ENCODE measurements at regions not wholly inside any gene's neighbourhood (a gene's known extent, or its start where the extent isn't known, plus 50 kb on each side); places are given as distances from the start of the nearest gene placed in this dataset.

DNA sequence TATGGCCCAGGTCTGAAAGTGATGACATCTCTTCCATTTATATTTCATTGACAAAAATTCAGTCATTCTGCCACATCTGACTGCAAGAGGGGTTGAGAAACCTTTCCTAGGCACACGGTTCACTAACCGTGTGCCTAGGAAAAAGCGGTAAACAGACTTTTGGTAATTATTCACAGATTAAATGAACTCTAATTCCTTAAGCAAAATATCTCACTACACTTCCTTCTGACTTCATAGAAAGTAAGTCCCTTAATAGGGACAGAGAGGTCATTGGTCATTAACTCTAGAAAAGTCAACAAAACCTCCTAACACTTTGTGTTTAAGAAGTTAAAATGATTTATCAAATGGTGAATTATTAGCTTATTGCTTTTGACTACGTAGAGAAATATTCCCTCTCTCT is 205.1 kb downstream of the PDHA2 start:
- TF ChIP-seq, protein P1, sequence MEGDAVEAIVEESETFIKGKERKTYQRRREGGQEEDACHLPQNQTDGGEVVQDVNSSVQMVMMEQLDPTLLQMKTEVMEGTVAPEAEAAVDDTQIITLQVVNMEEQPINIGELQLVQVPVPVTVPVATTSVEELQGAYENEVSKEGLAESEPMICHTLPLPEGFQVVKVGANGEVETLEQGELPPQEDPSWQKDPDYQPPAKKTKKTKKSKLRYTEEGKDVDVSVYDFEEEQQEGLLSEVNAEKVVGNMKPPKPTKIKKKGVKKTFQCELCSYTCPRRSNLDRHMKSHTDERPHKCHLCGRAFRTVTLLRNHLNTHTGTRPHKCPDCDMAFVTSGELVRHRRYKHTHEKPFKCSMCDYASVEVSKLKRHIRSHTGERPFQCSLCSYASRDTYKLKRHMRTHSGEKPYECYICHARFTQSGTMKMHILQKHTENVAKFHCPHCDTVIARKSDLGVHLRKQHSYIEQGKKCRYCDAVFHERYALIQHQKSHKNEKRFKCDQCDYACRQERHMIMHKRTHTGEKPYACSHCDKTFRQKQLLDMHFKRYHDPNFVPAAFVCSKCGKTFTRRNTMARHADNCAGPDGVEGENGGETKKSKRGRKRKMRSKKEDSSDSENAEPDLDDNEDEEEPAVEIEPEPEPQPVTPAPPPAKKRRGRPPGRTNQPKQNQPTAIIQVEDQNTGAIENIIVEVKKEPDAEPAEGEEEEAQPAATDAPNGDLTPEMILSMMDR (IDR thresholded peaks at IDR 0.05; ENCODE audit: low read depth, low read length, missing control alignments), result no peak

DNA sequence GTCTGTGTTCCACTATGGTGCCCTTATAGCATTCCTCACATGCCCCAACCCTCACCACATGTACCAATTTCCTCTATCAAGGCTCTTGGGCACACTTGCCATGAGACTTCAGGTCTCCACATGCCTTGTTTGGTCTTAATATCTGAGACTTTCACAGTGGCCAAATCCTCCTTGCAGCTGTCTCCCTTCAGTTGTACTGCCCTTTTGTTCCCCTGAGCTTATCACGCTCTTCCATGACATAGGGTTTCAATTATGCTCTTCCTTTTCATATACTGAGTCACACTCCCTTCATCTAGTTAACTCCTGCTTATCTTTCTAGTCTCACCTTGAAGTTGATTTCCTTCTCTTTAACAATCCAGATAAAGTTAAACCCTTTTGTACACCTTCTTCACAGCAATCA is 212.9 kb downstream of the PDHA2 start:
- TF ChIP-seq, protein P1 (IDR thresholded peaks at IDR 0.05; ENCODE audit: low read depth, low read length, missing control alignments), result no peak
- no peak for DNase-seq (ENCODE audit: low read depth)
- no peak overlapping the region for H3K4me3 ChIP-seq (ENCODE audit: low read depth, low read length)

More for the DNA sequence above, 205.1 kb downstream of the PDHA2 start:
- no peak overlapping the region for H3K4me3 ChIP-seq (ENCODE audit: low read depth, low read length)
- DNase-seq (ENCODE audit: low read depth), result no peak

DNA sequence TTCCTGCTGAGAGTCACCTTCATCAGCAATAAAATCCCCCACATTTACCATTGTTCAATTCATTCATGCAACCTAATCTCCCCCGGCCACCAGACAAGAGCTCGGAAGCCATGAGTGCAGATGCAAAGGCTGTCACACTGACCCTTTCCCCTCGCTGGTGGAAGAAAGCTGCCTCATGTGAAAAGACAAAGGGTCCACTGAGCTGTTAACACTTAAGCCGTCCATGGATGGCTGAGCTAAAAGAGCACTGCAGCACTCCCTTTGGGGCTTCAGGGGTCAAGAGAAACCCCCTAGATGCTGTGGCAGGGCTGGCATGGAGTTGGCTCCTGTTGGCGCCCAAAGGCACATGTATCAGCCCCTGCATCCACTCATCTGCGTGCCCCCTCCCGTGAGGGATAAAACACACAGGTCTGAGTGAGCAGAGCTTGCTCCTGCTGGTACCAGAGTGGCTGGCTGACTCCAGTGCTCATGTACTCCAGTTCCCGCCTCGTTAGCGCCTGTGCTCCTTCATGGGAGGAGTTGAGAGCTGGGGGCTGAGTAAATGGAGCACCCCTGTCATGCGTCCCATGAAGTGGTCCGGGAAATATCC is 216.5 kb downstream of the PDHA2 start:
- H3K4me3 ChIP-seq (ENCODE audit: low read depth, low read length), result no peak overlapping the region
- TF ChIP-seq, protein P1 (IDR thresholded peaks at IDR 0.05; ENCODE audit: low read depth, low read length, missing control alignments), result no peak
- no peak for DNase-seq (ENCODE audit: low read depth)

DNA sequence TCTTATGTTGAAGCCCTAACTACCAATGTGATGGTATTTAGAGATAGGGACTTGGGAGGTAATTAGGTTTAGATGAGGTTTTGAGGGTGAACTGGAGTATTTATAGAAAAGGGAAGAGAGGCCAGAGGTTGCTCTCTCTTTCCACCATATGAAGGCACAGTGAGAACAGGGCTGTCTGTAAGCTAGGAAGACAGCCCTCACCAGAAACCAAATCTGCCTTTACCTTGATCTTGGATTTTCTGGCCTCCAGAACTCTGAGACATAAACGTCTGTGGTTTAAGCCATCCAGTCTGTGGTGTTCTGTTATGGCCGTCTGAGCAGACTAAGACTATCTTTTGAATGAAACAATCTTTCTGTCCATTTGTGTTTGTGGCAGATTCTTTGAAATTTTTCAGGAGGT is 223.7 kb downstream of the PDHA2 start:
- no peak overlapping the region for H3K4me3 ChIP-seq (ENCODE audit: low read depth, low read length)
- DNase-seq (ENCODE audit: low read depth), result no peak
- TF ChIP-seq, protein P1 (IDR thresholded peaks at IDR 0.05; ENCODE audit: low read depth, low read length, missing control alignments), result no peak

DNA sequence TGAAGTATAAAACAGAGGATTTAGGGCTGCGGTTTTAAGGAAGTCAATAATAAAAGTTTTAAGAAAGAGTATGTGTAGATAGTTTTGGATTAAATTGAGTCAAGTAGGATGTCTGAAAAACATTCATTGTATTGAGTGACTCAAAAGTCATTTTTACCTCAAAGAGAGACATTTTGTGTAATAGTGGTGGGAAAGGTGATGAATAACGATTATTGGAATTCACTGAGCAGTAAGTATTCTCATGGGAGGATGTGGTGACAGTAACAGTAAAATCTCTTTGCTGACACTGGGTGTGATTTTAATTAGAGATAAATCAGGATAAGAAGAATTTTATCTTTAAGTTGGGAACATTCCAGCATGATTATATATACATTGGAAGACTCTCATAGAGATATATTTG is 233.6 kb downstream of the PDHA2 start:
- DNase-seq (ENCODE audit: low read depth), result no peak
- TF ChIP-seq, protein P1 (IDR thresholded peaks at IDR 0.05; ENCODE audit: low read depth, low read length, missing control alignments), result no peak
- H3K4me3 ChIP-seq (ENCODE audit: low read depth, low read length), result no peak overlapping the region

DNA sequence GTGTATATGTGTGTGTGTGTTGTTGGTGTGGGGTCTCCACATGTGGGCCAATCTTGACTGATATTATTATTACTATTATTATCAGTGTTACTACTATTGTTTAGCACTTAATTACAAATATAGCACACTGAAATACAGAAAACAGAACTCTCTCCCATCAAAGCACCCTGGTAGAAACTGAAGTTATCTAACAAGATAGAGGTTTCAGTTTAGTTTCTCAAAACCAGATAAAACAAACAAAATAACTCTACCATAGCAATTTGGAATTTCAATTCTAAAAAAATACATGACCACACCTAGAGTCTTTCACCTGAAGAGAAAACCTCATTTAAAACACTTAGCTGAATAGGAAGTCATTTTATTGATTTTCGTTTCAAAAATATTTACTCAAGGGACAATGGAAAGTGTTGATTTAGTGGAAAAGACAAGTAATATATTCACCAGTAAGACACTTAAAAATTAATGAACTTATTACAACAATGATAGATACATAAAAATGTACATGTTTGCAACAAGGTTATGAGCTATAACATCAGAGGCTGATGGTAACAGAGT is 252.3 kb downstream of the PDHA2 start:
- TF ChIP-seq, protein P1 (IDR thresholded peaks at IDR 0.05; ENCODE audit: low read depth, low read length, missing control alignments), result no peak
- H3K4me3 ChIP-seq (ENCODE audit: low read depth, low read length), result no peak overlapping the region
- DNase-seq (ENCODE audit: low read depth), result no peak

DNA sequence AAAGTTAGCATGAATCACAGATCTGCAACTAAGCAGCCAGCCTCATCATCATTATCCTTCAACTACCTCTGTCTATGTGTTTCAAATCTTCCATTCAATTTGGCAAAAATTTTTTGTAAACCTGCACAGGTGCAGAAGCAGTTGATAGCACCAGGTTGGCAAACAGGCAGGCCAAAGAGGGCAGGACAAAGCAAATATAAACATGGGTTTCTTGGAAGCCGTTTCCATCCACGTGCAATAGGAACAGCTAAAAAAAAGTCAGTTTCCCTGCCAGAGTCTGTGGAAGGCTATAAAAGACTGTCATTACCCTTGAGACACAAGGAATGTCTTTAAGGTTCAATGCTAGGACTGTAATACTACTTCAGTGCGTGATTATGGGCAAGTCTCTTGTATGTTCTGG is 253.2 kb downstream of the PDHA2 start:
- H3K4me3 ChIP-seq (ENCODE audit: low read depth, low read length), result no peak overlapping the region
- no peak for DNase-seq (ENCODE audit: low read depth)
- TF ChIP-seq, protein P1 (IDR thresholded peaks at IDR 0.05; ENCODE audit: low read depth, low read length, missing control alignments), result no peak

All from GM12864 (cell line).